ENCODE measurements at regions not wholly inside any gene's neighbourhood (a gene's known extent, or its start where the extent isn't known, plus 50 kb on each side); places are given as distances from the start of the nearest gene placed in this dataset.
A peak's percentile ranks its signal among the peaks of the same experiment; 100 is the strongest.

GRCh38 chr6:113428702-113429101 lies 428.4 kb upstream of the MARCKS start:
- intact Hi-C loops (cut with DNase I; ENCODE audit: low total_unique reads) = no loop called here

GRCh38 chr6:113432521-113433334 lies 424.4 kb upstream of the MARCKS start:
- H3K27ac ChIP-seq = peak overlapping the region; percentile 71 to 78
- H3K4me1 ChIP-seq = peaks cover 2 to 20% of the 10 kb centered on the region in 2 donors
- no peak for TF ChIP-seq POLR2AphosphoS5 (IDR thresholded peaks at IDR 0.05)
- no peak for TF ChIP-seq CTCF (IDR thresholded peaks at IDR 0.05)
- TF ChIP-seq POLR2A (IDR thresholded peaks at IDR 0.05) = no peak
- H3K9me3 ChIP-seq = no peaks in the 10 kb centered on the region
- intact Hi-C loops (cut with DNase I; ENCODE audit: low total_unique reads) = no loop called here
- no peaks in the 10 kb centered on the region for H3K27me3 ChIP-seq
- H3K4me3 ChIP-seq = peak overlapping the region in 1 of 3 donors; percentile 43
- no peaks in the 10 kb centered on the region for H3K36me3 ChIP-seq
- no peak for DNase-seq (ENCODE audit: low spot score in 2 of 2)

More at GRCh38 chr6:113428702-113429101, 428.4 kb upstream of the MARCKS start:
- TF ChIP-seq POLR2AphosphoS5 (IDR thresholded peaks at IDR 0.05) (no peak), CTCF (IDR thresholded peaks at IDR 0.05) (no peak), POLR2A (IDR thresholded peaks at IDR 0.05) (no peak)
- DNase-seq (ENCODE audit: low spot score in 2 of 2) = no peak
- Histone ChIP-seq H3K9me3 (no peaks in the 10 kb centered on the region), H3K27me3 (no peaks in the 10 kb centered on the region), H3K36me3 (no peaks in the 10 kb centered on the region), H3K4me3 (no peak overlapping the region), H3K27ac (no peak overlapping the region), H3K4me1 (peaks cover under 1 to 14% of the 10 kb centered on the region in 2 donors)

- no peaks in the 10 kb centered on the region for H3K27me3 ChIP-seq
- peak; percentile 54 to 84 for DNase-seq (ENCODE audit: low spot score in 2 of 2)
- H3K27ac ChIP-seq = peak overlapping the region; percentile 71 to 78
- no peaks in the 10 kb centered on the region for H3K36me3 ChIP-seq
- TF ChIP-seq CTCF (IDR thresholded peaks at IDR 0.05) (no peak), POLR2AphosphoS5 (IDR thresholded peaks at IDR 0.05) (peak; percentile 75 to 89 (median 87)), POLR2A (IDR thresholded peaks at IDR 0.05) (no peak)
- intact Hi-C loops (cut with DNase I; ENCODE audit: low total_unique reads) = no loop called here
- peaks cover 2 to 20% of the 10 kb centered on the region in 2 donors for H3K4me1 ChIP-seq
- no peaks in the 10 kb centered on the region for H3K9me3 ChIP-seq
- H3K4me3 ChIP-seq = peak overlapping the region in 1 of 3 donors; percentile 43
Observed at GRCh38 chr6:113433335-113433991, 423.7 kb upstream of the MARCKS start.

- Histone ChIP-seq H3K4me1 (peaks cover 2 to 20% of the 10 kb centered on the region in 2 donors), H3K4me3 (no peak overlapping the region), H3K36me3 (no peaks in the 10 kb centered on the region), H3K27me3 (no peaks in the 10 kb centered on the region), H3K27ac (peak overlapping the region; percentile 71 to 78), H3K9me3 (no peaks in the 10 kb centered on the region)
- no peak for DNase-seq (ENCODE audit: low spot score in 2 of 2)
- intact Hi-C loops (cut with DNase I; ENCODE audit: low total_unique reads) = no loop called here
- TF ChIP-seq CTCF (IDR thresholded peaks at IDR 0.05) = no peak
- no peak for TF ChIP-seq POLR2A (IDR thresholded peaks at IDR 0.05)
- no peak for TF ChIP-seq POLR2AphosphoS5 (IDR thresholded peaks at IDR 0.05)
Observed at GRCh38 chr6:113434641-113435040, 422.5 kb upstream of the MARCKS start.

- no peak for TF ChIP-seq CTCF (IDR thresholded peaks at IDR 0.05)
- no peak for TF ChIP-seq POLR2AphosphoS5 (IDR thresholded peaks at IDR 0.05)
- TF ChIP-seq POLR2A (IDR thresholded peaks at IDR 0.05) = no peak
- Histone ChIP-seq H3K36me3 (no peaks in the 10 kb centered on the region), H3K27me3 (no peaks in the 10 kb centered on the region)
Observed at GRCh38 chr6:113437566-113437965, 419.6 kb upstream of the MARCKS start.

More at GRCh38 chr6:113437566-113437965, 419.6 kb upstream of the MARCKS start:
- H3K4me1 ChIP-seq = peaks cover 2 to 17% of the 10 kb centered on the region in 2 donors
- H3K4me3 ChIP-seq = no peak overlapping the region
- H3K9me3 ChIP-seq = no peaks in the 10 kb centered on the region
- H3K27ac ChIP-seq = no peak overlapping the region
- DNase-seq (ENCODE audit: low spot score in 2 of 2) = no peak
- intact Hi-C loops (cut with DNase I; ENCODE audit: low total_unique reads) = no loop called here
